ENCODE measurements at regions not wholly inside any gene's neighbourhood (a gene's known extent, or its start where the extent isn't known, plus 50 kb on each side); places are given as distances from the start of the nearest gene placed in this dataset.

DNA sequence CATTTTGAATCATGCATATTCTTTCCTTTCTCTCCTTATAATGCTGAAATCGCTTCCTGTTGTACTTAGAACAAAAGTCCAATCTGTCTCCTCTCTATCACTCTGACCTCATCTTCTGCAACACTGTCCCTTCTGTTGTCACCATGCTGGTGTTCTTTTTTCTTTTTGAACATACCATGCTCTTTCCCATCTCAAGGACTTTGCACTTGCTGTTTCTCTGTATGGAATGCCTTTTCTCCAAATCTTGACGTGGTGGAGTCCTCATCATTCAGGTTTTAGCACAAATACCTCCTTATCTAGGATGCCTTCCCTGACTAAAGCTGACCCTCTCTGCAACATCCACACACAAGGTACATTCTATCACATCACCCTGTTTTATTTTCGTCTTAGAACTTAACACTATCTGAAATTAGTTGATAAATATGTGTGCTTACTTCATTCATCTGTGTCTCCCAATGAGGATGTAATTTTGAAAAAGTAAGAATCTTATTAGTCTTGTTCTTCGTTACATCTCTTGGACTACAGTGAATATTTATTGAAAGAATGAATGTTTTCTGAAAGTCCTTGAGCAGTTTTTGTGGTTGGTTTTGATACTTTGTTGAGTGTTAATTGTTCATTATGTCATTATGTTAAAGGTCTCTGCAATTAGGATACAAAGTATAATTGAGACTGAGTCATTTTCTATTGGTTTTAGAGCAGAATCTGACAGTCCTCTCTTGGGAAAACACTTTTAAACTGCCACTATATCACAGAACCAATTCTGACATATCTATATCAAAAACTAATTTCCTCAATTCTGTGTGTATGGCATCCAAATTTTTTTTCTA is 145.3 kb upstream of the RASA1 start:
- POLR2A ChIA-PET, result no interaction called here
- no peak for ATAC-seq
- Histone ChIP-seq H3K4me3 (ENCODE audit: low read depth in 2 of 2, low read length in 2 of 2) (no peak overlapping the region), H3K4me1 (ENCODE audit: control insufficient read depth, insufficient read depth, low read length) (no peaks in the 10 kb centered on the region), H3K27me3 (ENCODE audit: control insufficient read depth, insufficient read depth, low read length) (no peaks in the 10 kb centered on the region), H3K27ac (ENCODE audit: low read length) (no peak overlapping the region), H3K36me3 (ENCODE audit: control insufficient read depth, insufficient read depth, low read length) (no peaks in the 10 kb centered on the region), H3K9me3 (ENCODE audit: control insufficient read depth, insufficient read depth, low read depth, low read length) (no peaks in the 10 kb centered on the region)
- no TSS peak for BruUV-seq (replicated peaks)
- DNase-seq (ENCODE audit: low read depth, low spot score), result no peak
- in situ Hi-C loops (cut with HindIII; ENCODE audit: low pct_unique_long_range_greater_than_20kb, low sequenced_read_pairs), result no loop called here
- TF ChIP-seq POLR2AphosphoS5 (IDR thresholded peaks at IDR 0.05; ENCODE audit: low read depth, low read length) (no peak), SIN3A (IDR thresholded peaks at IDR 0.05; ENCODE audit: borderline replicate concordance, insufficient read depth, low read depth, low read length) (no peak), TCF7L2 (IDR thresholded peaks at IDR 0.05; ENCODE audit: low read depth, low read length) (no peak), CTCF (IDR thresholded peaks at IDR 0.05) (no peak)
- TF ChIP-seq, protein P1, sequence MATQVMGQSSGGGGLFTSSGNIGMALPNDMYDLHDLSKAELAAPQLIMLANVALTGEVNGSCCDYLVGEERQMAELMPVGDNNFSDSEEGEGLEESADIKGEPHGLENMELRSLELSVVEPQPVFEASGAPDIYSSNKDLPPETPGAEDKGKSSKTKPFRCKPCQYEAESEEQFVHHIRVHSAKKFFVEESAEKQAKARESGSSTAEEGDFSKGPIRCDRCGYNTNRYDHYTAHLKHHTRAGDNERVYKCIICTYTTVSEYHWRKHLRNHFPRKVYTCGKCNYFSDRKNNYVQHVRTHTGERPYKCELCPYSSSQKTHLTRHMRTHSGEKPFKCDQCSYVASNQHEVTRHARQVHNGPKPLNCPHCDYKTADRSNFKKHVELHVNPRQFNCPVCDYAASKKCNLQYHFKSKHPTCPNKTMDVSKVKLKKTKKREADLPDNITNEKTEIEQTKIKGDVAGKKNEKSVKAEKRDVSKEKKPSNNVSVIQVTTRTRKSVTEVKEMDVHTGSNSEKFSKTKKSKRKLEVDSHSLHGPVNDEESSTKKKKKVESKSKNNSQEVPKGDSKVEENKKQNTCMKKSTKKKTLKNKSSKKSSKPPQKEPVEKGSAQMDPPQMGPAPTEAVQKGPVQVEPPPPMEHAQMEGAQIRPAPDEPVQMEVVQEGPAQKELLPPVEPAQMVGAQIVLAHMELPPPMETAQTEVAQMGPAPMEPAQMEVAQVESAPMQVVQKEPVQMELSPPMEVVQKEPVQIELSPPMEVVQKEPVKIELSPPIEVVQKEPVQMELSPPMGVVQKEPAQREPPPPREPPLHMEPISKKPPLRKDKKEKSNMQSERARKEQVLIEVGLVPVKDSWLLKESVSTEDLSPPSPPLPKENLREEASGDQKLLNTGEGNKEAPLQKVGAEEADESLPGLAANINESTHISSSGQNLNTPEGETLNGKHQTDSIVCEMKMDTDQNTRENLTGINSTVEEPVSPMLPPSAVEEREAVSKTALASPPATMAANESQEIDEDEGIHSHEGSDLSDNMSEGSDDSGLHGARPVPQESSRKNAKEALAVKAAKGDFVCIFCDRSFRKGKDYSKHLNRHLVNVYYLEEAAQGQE (IDR thresholded peaks at IDR 0.05; ENCODE audit: insufficient read depth in 1 of 2, low read depth in 2 of 2, low read length in 1 of 2), result no peak
- CTCF ChIA-PET, result no interaction called here
- intact Hi-C loops (cut with micrococcal nuclease; ENCODE audit: unreplicated experiment), result no loop called here

- no TSS peak for BruUV-seq (replicated peaks)
- no peaks in the 10 kb centered on the region for H3K4me1 ChIP-seq (ENCODE audit: control insufficient read depth, insufficient read depth, low read length)
- intact Hi-C loops (cut with micrococcal nuclease; ENCODE audit: unreplicated experiment), result no loop called here
- TF ChIP-seq, protein P1 (IDR thresholded peaks at IDR 0.05; ENCODE audit: insufficient read depth in 1 of 2, low read depth in 2 of 2, low read length in 1 of 2), result no peak
- no peak for TF ChIP-seq SIN3A (IDR thresholded peaks at IDR 0.05; ENCODE audit: borderline replicate concordance, insufficient read depth, low read depth, low read length)
- no peak for TF ChIP-seq TCF7L2 (IDR thresholded peaks at IDR 0.05; ENCODE audit: low read depth, low read length)
- no peak for TF ChIP-seq CTCF (IDR thresholded peaks at IDR 0.05)
- no peak for TF ChIP-seq POLR2AphosphoS5 (IDR thresholded peaks at IDR 0.05; ENCODE audit: low read depth, low read length)
- H3K4me3 ChIP-seq (ENCODE audit: low read depth in 2 of 2, low read length in 2 of 2), result no peak overlapping the region
- DNase-seq (ENCODE audit: low read depth, low spot score), result no peak
- no peaks in the 10 kb centered on the region for H3K27me3 ChIP-seq (ENCODE audit: control insufficient read depth, insufficient read depth, low read length)
- H3K9me3 ChIP-seq (ENCODE audit: control insufficient read depth, insufficient read depth, low read depth, low read length), result no peaks in the 10 kb centered on the region
- ATAC-seq, result no peak
- in situ Hi-C loops (cut with HindIII; ENCODE audit: low pct_unique_long_range_greater_than_20kb, low sequenced_read_pairs), result no loop called here
- H3K27ac ChIP-seq (ENCODE audit: low read length), result no peak overlapping the region
- ChIA-PET CTCF (no interaction called here), POLR2A (no interaction called here)
- H3K36me3 ChIP-seq (ENCODE audit: control insufficient read depth, insufficient read depth, low read length), result no peaks in the 10 kb centered on the region
Observed at GRCh38 chr5:87125766-87126165, 141.9 kb upstream of the RASA1 start.
